Activated CD4-positive, alpha-beta T cell treated with anti-CD3 and anti-CD28 coated beads, Interleukin-2, amount 10 ng/mL, durations not matched to agents 7 days and 5 days (primary cell): ENCODE measurements at regions not wholly inside any gene's neighbourhood (a gene's known extent, or its start where the extent isn't known, plus 50 kb on each side); places are given as distances from the start of the nearest gene placed in this dataset.
"Not testable (repeated sequence)": the region's sequence is repeated elsewhere in the genome, so short reads cannot be mapped to it uniquely, and the experiment has no call there.

Experiments used
- CTCF ChIA-PET: fragments of 350-600 bp; sonication (Branson Sonifier 250); formaldehyde crosslinking; loops from one replicate; lab custom pipeline; 2021; ENCODE audit warnings: antibody characterized with exemption; lab: Charles Lee
- POLR2A ChIA-PET: fragments of 350-600 bp; sonication (Branson Sonifier 250); formaldehyde crosslinking; loops from one replicate; lab custom pipeline; 2021; ENCODE audit warnings: antibody characterized with exemption; lab: Charles Lee
- DNase-seq: peaks from one replicate; pipeline ENCODE4 v3.0.0-alpha.2; 2020
- H3K27ac Mint-ChIP-seq: one replicate; pipeline ENCODE4 v1.8.0; 2021; ENCODE audit warnings: mild to moderate bottlenecking, moderate library complexity, mixed read lengths
- H3K27me3 Mint-ChIP-seq: one replicate; pipeline ENCODE4 v1.8.0; 2021; ENCODE audit warnings: mixed read lengths
- H3K36me3 Mint-ChIP-seq: one replicate; pipeline ENCODE4 v1.8.0; 2021; ENCODE audit warnings: low read depth, mixed read lengths
- H3K4me1 Mint-ChIP-seq: one replicate; pipeline ENCODE4 v1.8.0; 2021; ENCODE audit warnings: mixed read lengths
- H3K4me3 Mint-ChIP-seq: one replicate; pipeline ENCODE4 v1.8.0; 2021; ENCODE audit warnings: mild to moderate bottlenecking, moderate library complexity, mixed read lengths
- H3K9me3 Mint-ChIP-seq: one replicate; pipeline ENCODE4 v1.8.0; 2021; ENCODE audit warnings: mixed read lengths

DNA sequence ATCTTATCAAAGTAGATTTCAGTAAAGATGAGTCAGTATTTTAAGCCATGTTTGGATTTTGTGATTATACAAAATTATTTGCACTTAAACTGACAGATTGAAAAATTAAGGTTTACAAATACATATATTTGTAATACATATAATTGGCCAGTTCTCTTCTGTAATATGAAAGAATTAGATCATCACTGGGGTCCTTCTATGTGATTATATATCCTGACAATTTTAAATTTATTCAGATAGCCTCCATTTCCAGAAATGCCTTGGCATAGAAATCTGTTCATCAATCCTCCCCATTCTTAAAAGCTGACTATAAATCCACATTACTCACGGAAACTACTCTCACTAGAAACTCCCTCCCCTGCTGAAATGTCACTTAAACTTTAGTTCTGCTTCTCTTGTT is 280.4 kb upstream of the ANXA10 start:
- ChIA-PET CTCF (no interaction called here), POLR2A (no interaction called here)
- H3K27me3 Mint-ChIP-seq = no peaks in the 10 kb centered on the region
- H3K36me3 Mint-ChIP-seq = no peaks in the 10 kb centered on the region
- H3K4me1 Mint-ChIP-seq = no peaks in the 10 kb centered on the region
- DNase-seq = no peak
- no peak overlapping the region for H3K27ac Mint-ChIP-seq
- H3K4me3 Mint-ChIP-seq = no peak overlapping the region
- H3K9me3 Mint-ChIP-seq = peaks cover 3% of the 10 kb centered on the region

DNA sequence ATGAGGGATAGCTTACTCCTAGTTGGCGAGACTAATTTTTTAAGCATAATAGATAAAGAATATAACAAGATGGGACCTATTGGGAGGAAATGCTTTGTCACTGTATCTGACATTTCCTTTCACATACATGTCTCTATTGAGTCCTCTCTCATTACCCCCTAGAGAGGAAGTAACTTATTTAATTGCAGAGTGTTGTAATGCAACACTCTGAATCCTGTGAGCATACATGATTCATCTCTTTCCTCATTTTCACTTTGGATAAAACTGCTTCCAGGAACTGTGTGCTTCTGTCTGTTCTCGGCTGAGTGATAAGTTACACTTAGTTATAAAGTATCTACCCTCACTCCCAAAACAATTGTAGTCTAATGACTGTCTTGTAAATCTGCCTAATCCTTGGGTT is 266.1 kb upstream of the ANXA10 start:
- DNase-seq = no peak
- H3K27me3 Mint-ChIP-seq = no peaks in the 10 kb centered on the region
- CTCF ChIA-PET = no interaction called here
- no peaks in the 10 kb centered on the region for H3K9me3 Mint-ChIP-seq
- H3K4me3 Mint-ChIP-seq = no peak overlapping the region
- no peak overlapping the region for H3K27ac Mint-ChIP-seq
- H3K36me3 Mint-ChIP-seq = no peaks in the 10 kb centered on the region
- no peaks in the 10 kb centered on the region for H3K4me1 Mint-ChIP-seq
- POLR2A ChIA-PET = no interaction called here

DNA sequence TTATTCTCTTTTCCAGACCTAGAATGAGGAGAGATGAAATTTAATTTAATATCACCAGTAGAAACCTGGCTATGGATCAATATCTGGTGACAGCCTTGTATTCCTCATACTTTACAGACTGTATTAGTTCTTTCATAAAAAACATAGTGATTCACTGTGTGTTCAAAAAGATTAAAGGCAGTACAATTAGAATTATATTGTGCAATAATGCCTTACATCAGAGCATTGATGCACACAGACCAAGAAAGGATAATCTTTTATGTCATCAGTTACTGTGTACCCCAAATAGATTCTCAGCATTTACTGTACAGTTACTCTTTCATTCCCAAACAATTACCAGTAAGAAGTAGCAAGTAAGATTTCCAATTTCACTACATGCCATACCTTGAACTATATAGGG is 260.5 kb upstream of the ANXA10 start:
- H3K9me3 Mint-ChIP-seq = no peaks in the 10 kb centered on the region
- POLR2A ChIA-PET = no interaction called here

DNA sequence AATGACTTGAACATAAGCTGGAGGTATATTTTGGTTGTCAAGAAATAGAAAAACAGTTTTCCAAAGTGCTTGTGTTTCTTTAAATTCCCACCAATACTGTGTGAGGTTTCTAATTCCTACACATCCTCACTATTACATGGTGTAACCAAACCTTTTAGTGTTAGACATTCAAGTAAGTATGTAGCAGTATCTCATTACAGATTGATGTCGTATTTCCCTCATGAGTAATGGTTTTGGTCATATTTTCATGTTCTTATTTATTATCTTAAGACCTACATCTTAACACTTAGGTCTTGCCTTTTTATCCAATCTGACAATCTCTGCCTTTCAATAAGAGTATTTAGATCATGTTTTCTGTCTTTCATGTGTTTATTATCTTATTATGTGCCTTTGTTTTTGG is 253.7 kb upstream of the ANXA10 start:
- Mint-ChIP-seq H3K27ac (no peak overlapping the region), H3K4me1 (no peaks in the 10 kb centered on the region), H3K4me3 (no peak overlapping the region), H3K9me3 (no peaks in the 10 kb centered on the region), H3K27me3 (no peaks in the 10 kb centered on the region), H3K36me3 (no peaks in the 10 kb centered on the region)
- DNase-seq = no peak
- CTCF ChIA-PET = no interaction called here
- POLR2A ChIA-PET = no interaction called here

More for the DNA sequence above, 260.5 kb upstream of the ANXA10 start:
- no peak overlapping the region for H3K27ac Mint-ChIP-seq
- DNase-seq = no peak
- no peaks in the 10 kb centered on the region for H3K36me3 Mint-ChIP-seq
- CTCF ChIA-PET = no interaction called here
- H3K27me3 Mint-ChIP-seq = no peaks in the 10 kb centered on the region
- no peak overlapping the region for H3K4me3 Mint-ChIP-seq
- no peaks in the 10 kb centered on the region for H3K4me1 Mint-ChIP-seq

DNA sequence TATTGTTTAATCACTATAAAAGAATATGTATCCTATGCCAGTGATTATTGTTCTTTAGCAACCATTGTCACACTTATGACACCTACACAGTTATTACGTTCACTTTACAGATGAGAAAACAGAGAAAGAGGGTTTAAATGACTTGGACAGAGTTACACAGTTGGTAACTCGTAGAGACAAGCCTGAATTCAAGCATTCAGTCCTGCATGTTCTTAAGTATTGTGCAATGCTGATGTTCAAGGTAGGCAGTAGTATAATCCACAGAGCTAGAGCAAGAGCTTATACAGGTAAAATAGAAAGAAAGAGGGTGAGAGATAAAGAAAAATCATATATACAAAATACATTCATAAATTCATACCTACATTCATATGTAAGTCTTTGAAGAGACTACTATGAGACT is 249.8 kb upstream of the ANXA10 start:
- POLR2A ChIA-PET = no interaction called here
- Mint-ChIP-seq H3K9me3 (no peaks in the 10 kb centered on the region), H3K4me1 (no peaks in the 10 kb centered on the region), H3K36me3 (no peaks in the 10 kb centered on the region), H3K27ac (no peak overlapping the region), H3K27me3 (no peaks in the 10 kb centered on the region), H3K4me3 (no peak overlapping the region)
- DNase-seq = no peak
- CTCF ChIA-PET = interaction anchor here (1.1 kb wide), 1 partner anchor 12 kb away, joined by 3 read pairs; no protein-coding TSS in a partner anchor

DNA sequence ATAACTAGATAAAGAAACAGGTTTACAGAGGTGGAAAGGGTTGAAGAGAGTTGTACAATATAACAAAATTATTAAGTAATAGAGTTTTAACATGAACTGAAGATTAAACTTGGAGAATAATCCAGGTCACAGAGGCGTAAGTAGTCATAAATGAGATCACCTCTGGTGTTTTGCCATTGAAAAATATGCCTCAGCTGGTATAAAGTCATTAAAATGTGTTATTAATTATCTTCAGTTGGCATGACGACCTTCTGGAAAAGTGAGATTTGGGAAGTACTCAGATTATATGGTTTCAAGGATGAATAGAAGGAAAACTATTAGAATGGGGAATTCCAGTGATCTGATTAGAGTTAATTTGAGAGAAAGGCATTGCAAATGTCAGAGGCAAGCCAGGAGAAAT is 237.5 kb upstream of the ANXA10 start:
- CTCF ChIA-PET = interaction anchor here (1.1 kb wide), 1 partner anchor 12 kb away, joined by 3 read pairs; no protein-coding TSS in a partner anchor
- no peak overlapping the region for H3K4me3 Mint-ChIP-seq
- POLR2A ChIA-PET = no interaction called here
- H3K27ac Mint-ChIP-seq = no peak overlapping the region
- no peaks in the 10 kb centered on the region for H3K27me3 Mint-ChIP-seq
- no peaks in the 10 kb centered on the region for H3K36me3 Mint-ChIP-seq
- H3K9me3 Mint-ChIP-seq = peaks cover 3% of the 10 kb centered on the region
- no peaks in the 10 kb centered on the region for H3K4me1 Mint-ChIP-seq
- no peak for DNase-seq

DNA sequence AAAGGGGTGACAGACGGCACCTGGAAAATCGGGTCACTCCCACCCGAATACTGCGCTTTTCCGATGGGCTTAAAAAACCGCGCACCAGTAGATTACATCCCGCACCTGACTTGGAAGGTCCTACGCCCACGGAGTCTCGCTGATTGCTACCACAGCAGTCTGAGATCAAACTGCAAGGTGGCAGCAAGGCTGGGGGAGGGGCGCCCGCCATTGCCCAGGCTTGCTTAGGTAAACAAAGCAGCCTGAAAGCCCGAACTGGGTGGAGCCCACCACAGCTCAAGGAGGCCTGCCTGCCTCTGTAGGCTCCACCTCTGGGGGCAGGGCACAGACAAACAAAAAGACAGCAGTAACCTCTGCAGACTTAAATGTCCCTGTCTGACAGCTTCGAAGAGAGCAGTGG is 234.2 kb upstream of the ANXA10 start:
- DNase-seq, H3K27me3 Mint-ChIP-seq, H3K9me3 Mint-ChIP-seq, CTCF ChIA-PET, H3K27ac Mint-ChIP-seq, H3K36me3 Mint-ChIP-seq, H3K4me1 Mint-ChIP-seq, H3K4me3 Mint-ChIP-seq, POLR2A ChIA-PET: not testable (repeated sequence)

DNA sequence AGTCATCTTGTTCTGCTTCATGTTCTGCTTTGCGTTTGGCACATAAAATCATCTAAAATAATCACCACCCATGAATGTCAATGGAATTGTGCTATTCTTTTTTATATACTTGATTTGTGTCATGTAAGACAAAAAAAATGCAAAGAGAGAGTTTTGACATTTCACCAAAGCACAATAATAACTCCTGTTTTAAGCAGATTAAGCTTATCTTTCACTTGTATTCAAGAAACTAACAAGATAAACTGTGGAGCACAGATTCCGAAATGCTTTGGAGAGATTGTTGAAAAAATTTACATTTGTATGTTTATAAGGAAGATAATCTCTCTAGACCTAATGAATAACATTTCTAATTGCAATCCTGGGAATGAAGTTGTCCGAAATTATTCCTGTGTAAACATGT is 225.1 kb upstream of the ANXA10 start:
- POLR2A ChIA-PET = no interaction called here
- no peaks in the 10 kb centered on the region for H3K27me3 Mint-ChIP-seq
- DNase-seq = no peak
- no peaks in the 10 kb centered on the region for H3K4me1 Mint-ChIP-seq
- CTCF ChIA-PET = no interaction called here
- H3K4me3 Mint-ChIP-seq = no peak overlapping the region
- no peaks in the 10 kb centered on the region for H3K36me3 Mint-ChIP-seq
- no peaks in the 10 kb centered on the region for H3K9me3 Mint-ChIP-seq
- H3K27ac Mint-ChIP-seq = no peak overlapping the region

DNA sequence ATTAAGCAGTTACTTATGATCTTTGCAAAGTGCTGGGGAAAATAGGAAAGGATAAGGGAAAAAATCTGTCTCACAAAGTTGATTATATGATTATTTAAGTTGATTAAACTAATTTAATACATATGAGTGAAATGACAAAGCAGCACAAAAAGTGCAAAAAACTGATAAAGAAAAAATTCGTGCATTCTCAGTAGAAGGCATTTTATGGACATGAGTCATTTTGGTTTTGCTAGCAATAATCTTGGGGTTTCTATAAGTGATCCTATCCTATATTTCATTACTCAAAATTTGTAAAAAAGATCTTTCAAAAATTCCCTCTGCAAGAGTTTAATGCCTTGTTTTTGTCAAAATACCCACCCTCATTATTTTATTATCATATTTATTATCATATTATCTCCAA is 224.2 kb upstream of the ANXA10 start:
- Mint-ChIP-seq H3K36me3 (no peaks in the 10 kb centered on the region), H3K4me1 (no peaks in the 10 kb centered on the region), H3K27me3 (no peaks in the 10 kb centered on the region), H3K27ac (no peak overlapping the region), H3K9me3 (no peaks in the 10 kb centered on the region), H3K4me3 (no peak overlapping the region)
- DNase-seq = no peak
- CTCF ChIA-PET = no interaction called here
- POLR2A ChIA-PET = no interaction called here

DNA sequence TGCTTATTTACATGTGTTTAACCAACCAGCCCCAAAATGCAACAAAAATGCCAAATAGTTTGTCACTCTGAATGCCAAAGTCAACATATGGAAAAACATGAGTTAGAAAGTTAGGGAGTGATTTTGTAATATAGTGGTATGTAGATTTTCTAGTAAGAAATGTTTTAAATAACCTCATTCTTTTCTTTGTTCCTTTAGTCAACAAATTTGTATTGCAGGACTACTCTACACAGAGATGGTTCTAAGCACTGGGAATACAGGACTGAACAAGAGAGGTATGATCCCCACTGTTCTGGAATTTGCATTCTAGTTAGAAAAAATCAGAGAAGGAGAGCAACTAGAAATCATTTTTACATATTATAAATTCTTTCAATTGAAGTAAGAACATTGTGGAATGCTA is 218.8 kb upstream of the ANXA10 start:
- no peak overlapping the region for H3K27ac Mint-ChIP-seq
- no peaks in the 10 kb centered on the region for H3K9me3 Mint-ChIP-seq
- no peaks in the 10 kb centered on the region for H3K36me3 Mint-ChIP-seq
- no peaks in the 10 kb centered on the region for H3K27me3 Mint-ChIP-seq
- ChIA-PET CTCF (no interaction called here), POLR2A (no interaction called here)
- H3K4me3 Mint-ChIP-seq = no peak overlapping the region
- H3K4me1 Mint-ChIP-seq = no peaks in the 10 kb centered on the region
- no peak for DNase-seq

DNA sequence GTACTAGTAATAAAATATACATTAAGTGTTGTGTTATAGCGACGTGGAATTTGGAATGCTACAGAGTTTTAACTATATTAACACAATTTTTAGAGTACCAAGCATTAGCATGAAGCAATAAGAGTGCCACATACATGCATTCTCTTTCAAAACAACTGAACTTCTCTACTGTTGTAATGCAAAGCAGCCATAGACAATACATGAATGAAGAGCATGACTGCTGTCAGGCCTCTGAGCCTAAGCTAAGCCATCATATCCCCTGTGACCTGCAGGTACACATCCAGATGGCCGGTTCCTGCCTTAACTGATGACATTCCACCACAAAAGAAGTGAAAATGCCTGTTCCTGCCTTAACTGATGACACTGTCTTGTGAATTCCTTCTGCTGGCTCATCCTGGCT is 216.2 kb upstream of the ANXA10 start:
- H3K27me3 Mint-ChIP-seq, H3K4me1 Mint-ChIP-seq, H3K27ac Mint-ChIP-seq, CTCF ChIA-PET, H3K36me3 Mint-ChIP-seq, POLR2A ChIA-PET, H3K9me3 Mint-ChIP-seq, H3K4me3 Mint-ChIP-seq, DNase-seq: not testable (repeated sequence)

DNA sequence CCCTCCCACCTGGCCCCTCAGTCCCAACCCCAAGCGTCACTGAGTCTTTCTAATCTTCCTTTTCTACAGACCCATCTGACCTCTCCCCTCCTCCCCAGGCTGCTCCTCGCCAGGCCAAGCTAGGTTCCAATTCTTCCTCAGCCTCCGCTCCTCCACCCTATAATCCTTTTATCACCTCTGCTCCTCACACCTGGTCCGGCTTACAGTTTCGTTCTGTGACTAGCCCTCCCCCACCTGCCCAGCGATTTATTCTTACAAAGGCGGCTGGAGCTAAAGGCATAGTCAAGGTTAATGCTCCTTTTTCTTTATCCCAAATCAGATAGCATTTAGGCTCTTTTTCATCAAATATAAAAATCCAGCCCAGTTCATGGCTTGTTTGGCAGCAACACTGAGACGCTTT is 214.5 kb upstream of the ANXA10 start:
- H3K27ac Mint-ChIP-seq, H3K9me3 Mint-ChIP-seq, DNase-seq, H3K36me3 Mint-ChIP-seq, H3K27me3 Mint-ChIP-seq, POLR2A ChIA-PET, H3K4me1 Mint-ChIP-seq, H3K4me3 Mint-ChIP-seq, CTCF ChIA-PET: not testable (repeated sequence)

DNA sequence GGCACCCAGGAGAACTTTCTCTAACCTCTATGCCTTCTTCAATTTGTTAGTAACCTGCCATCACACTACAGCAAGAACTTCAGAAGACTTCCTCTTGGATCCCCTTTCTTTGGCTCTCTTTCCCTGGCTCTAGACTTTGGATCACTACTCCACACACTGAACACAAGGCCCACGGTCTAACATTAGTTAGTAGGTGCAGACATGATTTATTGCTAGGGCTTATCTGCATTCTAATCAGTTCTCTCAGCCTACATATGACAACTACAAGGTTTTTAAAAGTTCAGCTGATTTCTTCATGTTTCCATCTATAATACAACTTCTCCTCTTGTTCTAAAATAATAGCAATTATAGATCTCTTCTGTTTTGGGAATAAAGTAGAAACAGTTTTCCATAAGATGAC is 209.1 kb upstream of the ANXA10 start:
- Mint-ChIP-seq H3K36me3 (no peaks in the 10 kb centered on the region), H3K4me3 (no peak overlapping the region), H3K27me3 (no peaks in the 10 kb centered on the region), H3K4me1 (no peaks in the 10 kb centered on the region), H3K9me3 (no peaks in the 10 kb centered on the region), H3K27ac (no peak overlapping the region)
- POLR2A ChIA-PET = no interaction called here
- DNase-seq = no peak
- CTCF ChIA-PET = no interaction called here

DNA sequence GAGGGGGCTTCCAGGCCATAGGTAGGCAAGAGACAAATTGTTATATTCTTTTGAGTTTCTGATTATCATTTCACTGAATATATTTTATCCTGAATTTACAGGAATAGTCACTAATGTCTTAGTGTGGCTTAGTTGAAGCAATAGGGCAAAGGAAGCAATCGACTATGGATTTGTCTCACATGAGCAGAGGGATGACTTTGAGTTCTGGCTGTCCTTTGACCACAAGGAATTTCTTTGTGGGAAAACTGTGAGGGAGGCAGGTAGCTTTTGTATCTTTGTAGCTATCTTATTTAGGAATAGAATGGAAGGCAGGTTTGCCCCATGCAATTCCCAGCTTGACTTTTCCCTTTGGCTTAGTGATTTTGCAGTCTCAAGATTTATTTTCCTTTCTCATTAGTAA is 207.3 kb upstream of the ANXA10 start:
- Mint-ChIP-seq H3K27ac (no peak overlapping the region), H3K4me1 (no peaks in the 10 kb centered on the region), H3K36me3 (no peaks in the 10 kb centered on the region), H3K27me3 (no peaks in the 10 kb centered on the region), H3K4me3 (no peak overlapping the region), H3K9me3 (peaks cover 4% of the 10 kb centered on the region)
- CTCF ChIA-PET = no interaction called here
- POLR2A ChIA-PET = no interaction called here
- DNase-seq = no peak
